NCI-H345 treated with DMSO at 0.1 percent for 48 hours (cell line): ENCODE measurements at regions not wholly inside any gene's neighbourhood (a gene's known extent, or its start where the extent isn't known, plus 50 kb on each side); places are given as distances from the start of the nearest gene placed in this dataset.

ENCODE experiments used
- DNase-seq: peaks from one replicate; lab custom pipeline; 2025; ENCODE audit not compliant: unreplicated experiment; lab: John Stamatoyannopoulos, UW

GRCh38 chr12:11564984-11565651 is 84.4 kb upstream of the ETV6 start:
- DNase-seq, result no peak

- no peak for DNase-seq
These were observed 83.7 kb upstream of the ETV6 start for GRCh38 chr12:11565752-11566151.

- no peak for DNase-seq
These were observed 81.2 kb upstream of the ETV6 start for GRCh38 chr12:11568155-11568761.

GRCh38 chr12:11568762-11569478 is 80.6 kb upstream of the ETV6 start:
- no peak for DNase-seq

- no peak for DNase-seq
These were observed 79.8 kb upstream of the ETV6 start for GRCh38 chr12:11569716-11570115.

- no peak for DNase-seq
These were observed 75.6 kb upstream of the ETV6 start for GRCh38 chr12:11573880-11574279.

GRCh38 chr12:11576104-11576503 is 73.4 kb upstream of the ETV6 start:
- DNase-seq, result no peak

GRCh38 chr12:11577658-11578260 is 71.7 kb upstream of the ETV6 start:
- DNase-seq, result no peak

GRCh38 chr12:11578461-11578993 is 70.9 kb upstream of the ETV6 start:
- no peak for DNase-seq

GRCh38 chr12:11580125-11580751 is 69.2 kb upstream of the ETV6 start:
- no peak for DNase-seq

- peak; percentile 48 for DNase-seq
These were observed 68.2 kb upstream of the ETV6 start for GRCh38 chr12:11581179-11581755.

- no peak for DNase-seq
These were observed 65.1 kb upstream of the ETV6 start for GRCh38 chr12:11584221-11584855.

- DNase-seq, result no peak
These were observed 57.0 kb upstream of the ETV6 start for GRCh38 chr12:11592484-11592883.

- no peak for DNase-seq
These were observed 56.5 kb upstream of the ETV6 start for GRCh38 chr12:11593013-11593412.

GRCh38 chr12:11595080-11595479 is 54.4 kb upstream of the ETV6 start:
- no peak for DNase-seq

- no peak for DNase-seq
These were observed 53.3 kb upstream of the ETV6 start for GRCh38 chr12:11596141-11596540.

- DNase-seq, result no peak
These were observed 50.6 kb upstream of the ETV6 start for GRCh38 chr12:11598900-11599299.
